ENCODE measurements at regions not wholly inside any gene's neighbourhood (a gene's known extent, or its start where the extent isn't known, plus 50 kb on each side); places are given as distances from the start of the nearest gene placed in this dataset.

DNA sequence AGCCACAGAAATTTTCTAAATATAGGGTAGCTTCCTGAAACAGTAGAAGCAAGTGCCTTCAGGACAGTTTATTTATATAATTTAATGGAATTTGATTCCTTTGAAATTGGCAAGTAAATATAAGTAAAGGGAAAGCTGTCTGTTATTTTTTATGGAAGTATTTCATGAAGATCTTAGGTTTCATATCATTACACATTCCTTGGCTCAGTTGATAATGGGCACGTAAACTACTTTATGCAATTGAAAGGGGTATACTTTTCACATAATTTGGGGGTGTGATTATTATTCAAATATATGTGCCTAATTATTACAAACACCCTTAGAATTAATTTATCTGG lies 71.1 kb upstream of the RAP1B start:
- TF ChIP-seq, protein P1, sequence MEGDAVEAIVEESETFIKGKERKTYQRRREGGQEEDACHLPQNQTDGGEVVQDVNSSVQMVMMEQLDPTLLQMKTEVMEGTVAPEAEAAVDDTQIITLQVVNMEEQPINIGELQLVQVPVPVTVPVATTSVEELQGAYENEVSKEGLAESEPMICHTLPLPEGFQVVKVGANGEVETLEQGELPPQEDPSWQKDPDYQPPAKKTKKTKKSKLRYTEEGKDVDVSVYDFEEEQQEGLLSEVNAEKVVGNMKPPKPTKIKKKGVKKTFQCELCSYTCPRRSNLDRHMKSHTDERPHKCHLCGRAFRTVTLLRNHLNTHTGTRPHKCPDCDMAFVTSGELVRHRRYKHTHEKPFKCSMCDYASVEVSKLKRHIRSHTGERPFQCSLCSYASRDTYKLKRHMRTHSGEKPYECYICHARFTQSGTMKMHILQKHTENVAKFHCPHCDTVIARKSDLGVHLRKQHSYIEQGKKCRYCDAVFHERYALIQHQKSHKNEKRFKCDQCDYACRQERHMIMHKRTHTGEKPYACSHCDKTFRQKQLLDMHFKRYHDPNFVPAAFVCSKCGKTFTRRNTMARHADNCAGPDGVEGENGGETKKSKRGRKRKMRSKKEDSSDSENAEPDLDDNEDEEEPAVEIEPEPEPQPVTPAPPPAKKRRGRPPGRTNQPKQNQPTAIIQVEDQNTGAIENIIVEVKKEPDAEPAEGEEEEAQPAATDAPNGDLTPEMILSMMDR (conservative IDR thresholded peaks at IDR 0.05) = no peak
- TF ChIP-seq ZFX (IDR thresholded peaks at IDR 0.05) = no peak

All from C4-2B (cell line).